ENCODE measurements at regions not wholly inside any gene's neighbourhood (a gene's known extent, or its start where the extent isn't known, plus 50 kb on each side); places are given as distances from the start of the nearest gene placed in this dataset.

DNA sequence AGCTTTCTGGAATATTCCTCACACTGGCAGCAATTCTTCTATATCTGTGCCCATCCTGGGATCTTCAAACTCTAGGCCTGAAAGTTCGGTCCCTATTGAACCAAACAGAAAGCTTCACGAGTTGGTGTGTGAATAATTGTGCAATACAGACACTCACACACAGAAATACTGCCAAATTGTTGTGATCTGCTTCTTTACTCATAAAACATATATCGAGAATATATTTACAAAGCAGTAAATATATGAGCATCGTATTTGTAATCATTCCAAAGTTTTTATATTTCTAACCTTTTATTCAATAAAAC is 56.6 kb upstream of the BEX4 start:
- DNase-seq = no peak

GRCh38 chrX:103157496-103158316 is 57.2 kb upstream of the BEX4 start:
- peak; percentile 42 for DNase-seq

- DNase-seq = no peak
Observed at GRCh38 chrX:103155201-103155600, 59.7 kb upstream of the BEX4 start.

DNA sequence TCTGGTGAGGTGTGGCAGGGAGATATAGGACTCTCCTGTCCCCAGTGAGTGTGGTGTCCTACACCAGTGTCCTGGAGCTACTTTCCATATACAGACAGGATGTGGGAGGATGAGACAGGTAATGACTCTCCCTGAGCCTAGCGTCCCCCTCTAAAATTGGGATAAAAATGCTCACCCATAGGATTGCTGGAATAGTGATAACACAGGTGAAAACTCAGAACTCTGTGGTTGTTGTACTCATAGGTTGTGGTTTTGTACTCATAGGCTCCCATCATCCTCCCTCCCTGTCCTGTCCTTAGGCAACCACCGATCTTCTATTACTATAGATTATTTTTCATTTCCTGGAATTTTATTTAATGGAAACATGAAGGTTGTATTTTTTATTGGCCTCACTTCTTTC is 60.7 kb upstream of the NXF3 start:
- no peak for DNase-seq

DNA sequence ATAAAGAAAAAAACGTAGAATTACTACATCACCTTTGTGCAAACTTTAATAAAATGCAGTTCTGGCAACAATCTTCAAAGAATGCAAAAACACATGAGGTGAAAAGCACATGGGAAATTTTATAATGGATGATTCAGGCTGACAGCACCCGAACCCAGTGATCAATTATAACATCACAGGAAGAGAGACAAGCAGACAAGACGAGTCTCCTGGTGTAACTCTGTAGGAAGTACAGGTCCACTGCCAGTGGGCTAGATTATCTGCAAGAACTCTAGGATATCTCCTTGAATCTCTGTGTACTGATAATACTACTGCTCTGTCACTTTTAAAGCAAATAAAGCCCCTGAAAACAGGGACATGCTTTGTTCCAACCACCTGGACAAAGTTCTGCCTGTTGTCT is 58.9 kb upstream of the NXF3 start:
- DNase-seq = no peak

DNA sequence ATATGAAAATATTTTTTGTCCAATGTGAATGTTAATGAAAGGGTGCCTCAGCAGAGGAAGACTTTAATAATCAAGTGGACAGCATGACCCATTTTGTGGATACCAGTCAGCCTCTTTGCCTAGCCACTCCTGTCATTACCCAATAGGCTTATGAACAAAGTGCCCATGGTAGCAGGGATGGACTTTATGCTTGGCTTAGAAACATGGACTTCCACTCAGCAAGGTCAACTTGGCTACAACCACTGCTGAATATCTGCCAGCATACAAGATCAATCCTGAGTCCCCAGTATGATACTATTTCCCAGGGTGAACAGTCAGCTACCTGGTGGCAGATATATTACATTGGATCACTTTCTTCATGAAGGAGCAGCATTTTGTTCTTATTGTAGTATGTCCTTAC is 56.7 kb upstream of the NXF3 start:
- DNase-seq = no peak

- DNase-seq = no peak
Observed at GRCh38 chrX:103148075-103148474, 55.1 kb upstream of the NXF3 start.
